ENCODE measurements at regions not wholly inside any gene's neighbourhood (a gene's known extent, or its start where the extent isn't known, plus 50 kb on each side); places are given as distances from the start of the nearest gene placed in this dataset.

GRCh38 chr21:21673959-21674358 lies 675.8 kb downstream of the NCAM2 start:
- TF ChIP-seq CTCF (IDR thresholded peaks at IDR 0.05) (no peak), TCF7L2 (IDR thresholded peaks at IDR 0.05; ENCODE audit: low read depth, low read length) (no peak), POLR2AphosphoS5 (IDR thresholded peaks at IDR 0.05; ENCODE audit: low read depth, low read length) (no peak), SIN3A (IDR thresholded peaks at IDR 0.05; ENCODE audit: borderline replicate concordance, insufficient read depth, low read depth, low read length) (no peak)
- TF ChIP-seq, protein P1, sequence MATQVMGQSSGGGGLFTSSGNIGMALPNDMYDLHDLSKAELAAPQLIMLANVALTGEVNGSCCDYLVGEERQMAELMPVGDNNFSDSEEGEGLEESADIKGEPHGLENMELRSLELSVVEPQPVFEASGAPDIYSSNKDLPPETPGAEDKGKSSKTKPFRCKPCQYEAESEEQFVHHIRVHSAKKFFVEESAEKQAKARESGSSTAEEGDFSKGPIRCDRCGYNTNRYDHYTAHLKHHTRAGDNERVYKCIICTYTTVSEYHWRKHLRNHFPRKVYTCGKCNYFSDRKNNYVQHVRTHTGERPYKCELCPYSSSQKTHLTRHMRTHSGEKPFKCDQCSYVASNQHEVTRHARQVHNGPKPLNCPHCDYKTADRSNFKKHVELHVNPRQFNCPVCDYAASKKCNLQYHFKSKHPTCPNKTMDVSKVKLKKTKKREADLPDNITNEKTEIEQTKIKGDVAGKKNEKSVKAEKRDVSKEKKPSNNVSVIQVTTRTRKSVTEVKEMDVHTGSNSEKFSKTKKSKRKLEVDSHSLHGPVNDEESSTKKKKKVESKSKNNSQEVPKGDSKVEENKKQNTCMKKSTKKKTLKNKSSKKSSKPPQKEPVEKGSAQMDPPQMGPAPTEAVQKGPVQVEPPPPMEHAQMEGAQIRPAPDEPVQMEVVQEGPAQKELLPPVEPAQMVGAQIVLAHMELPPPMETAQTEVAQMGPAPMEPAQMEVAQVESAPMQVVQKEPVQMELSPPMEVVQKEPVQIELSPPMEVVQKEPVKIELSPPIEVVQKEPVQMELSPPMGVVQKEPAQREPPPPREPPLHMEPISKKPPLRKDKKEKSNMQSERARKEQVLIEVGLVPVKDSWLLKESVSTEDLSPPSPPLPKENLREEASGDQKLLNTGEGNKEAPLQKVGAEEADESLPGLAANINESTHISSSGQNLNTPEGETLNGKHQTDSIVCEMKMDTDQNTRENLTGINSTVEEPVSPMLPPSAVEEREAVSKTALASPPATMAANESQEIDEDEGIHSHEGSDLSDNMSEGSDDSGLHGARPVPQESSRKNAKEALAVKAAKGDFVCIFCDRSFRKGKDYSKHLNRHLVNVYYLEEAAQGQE (IDR thresholded peaks at IDR 0.05; ENCODE audit: insufficient read depth in 1 of 2, low read depth in 2 of 2, low read length in 1 of 2) = no peak

Measured in Panc1 (cell line).